ENCODE measurements at regions not wholly inside any gene's neighbourhood (a gene's known extent, or its start where the extent isn't known, plus 50 kb on each side); places are given as distances from the start of the nearest gene placed in this dataset.

DNA sequence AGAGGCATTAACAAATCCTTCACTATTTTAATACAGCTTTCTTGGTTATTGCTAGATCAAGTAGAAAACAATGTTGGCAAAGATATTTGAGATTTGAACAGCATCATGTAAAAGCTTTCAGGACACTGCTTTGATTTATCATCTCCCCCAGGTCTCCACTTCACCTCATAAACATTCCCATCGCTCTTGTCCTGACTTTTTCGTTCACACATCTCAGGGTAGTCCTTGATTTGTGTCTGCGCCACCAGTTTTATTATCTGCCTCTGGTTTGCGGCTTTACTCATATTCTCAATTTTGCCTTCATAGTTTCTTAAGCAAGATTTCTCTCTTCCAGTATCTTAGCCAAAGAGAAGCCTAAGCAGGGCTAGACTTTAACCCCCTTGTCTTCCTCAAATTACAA is 63.5 kb upstream of the ROR1 start:
- H3K36me3 ChIP-seq (replicated peaks; ENCODE audit: low read depth, low read length) = no peaks in the 10 kb centered on the region
- TF ChIP-seq, protein P1, sequence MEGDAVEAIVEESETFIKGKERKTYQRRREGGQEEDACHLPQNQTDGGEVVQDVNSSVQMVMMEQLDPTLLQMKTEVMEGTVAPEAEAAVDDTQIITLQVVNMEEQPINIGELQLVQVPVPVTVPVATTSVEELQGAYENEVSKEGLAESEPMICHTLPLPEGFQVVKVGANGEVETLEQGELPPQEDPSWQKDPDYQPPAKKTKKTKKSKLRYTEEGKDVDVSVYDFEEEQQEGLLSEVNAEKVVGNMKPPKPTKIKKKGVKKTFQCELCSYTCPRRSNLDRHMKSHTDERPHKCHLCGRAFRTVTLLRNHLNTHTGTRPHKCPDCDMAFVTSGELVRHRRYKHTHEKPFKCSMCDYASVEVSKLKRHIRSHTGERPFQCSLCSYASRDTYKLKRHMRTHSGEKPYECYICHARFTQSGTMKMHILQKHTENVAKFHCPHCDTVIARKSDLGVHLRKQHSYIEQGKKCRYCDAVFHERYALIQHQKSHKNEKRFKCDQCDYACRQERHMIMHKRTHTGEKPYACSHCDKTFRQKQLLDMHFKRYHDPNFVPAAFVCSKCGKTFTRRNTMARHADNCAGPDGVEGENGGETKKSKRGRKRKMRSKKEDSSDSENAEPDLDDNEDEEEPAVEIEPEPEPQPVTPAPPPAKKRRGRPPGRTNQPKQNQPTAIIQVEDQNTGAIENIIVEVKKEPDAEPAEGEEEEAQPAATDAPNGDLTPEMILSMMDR (IDR thresholded peaks at IDR 0.05; ENCODE audit: low read depth, low read length) = no peak
- no peak for TF ChIP-seq EZH2phosphoT487 (IDR thresholded peaks at IDR 0.05; ENCODE audit: low read depth)
- no peaks in the 10 kb centered on the region for H3K79me2 ChIP-seq (ENCODE audit: low read length)
- H3K27ac ChIP-seq (ENCODE audit: low read length) = no peak overlapping the region
- no peak overlapping the region for H3K9ac ChIP-seq (ENCODE audit: low read length)
- H4K20me1 ChIP-seq (ENCODE audit: insufficient read depth, low read length) = no peaks in the 10 kb centered on the region
- H3K9me3 ChIP-seq (ENCODE audit: insufficient read depth, low read length) = no peaks in the 10 kb centered on the region
- peaks cover 30% of the 10 kb centered on the region for H3K4me1 ChIP-seq (ENCODE audit: low read length)
- no peak overlapping the region for H2AFZ ChIP-seq (ENCODE audit: low read depth, low read length)
- no peak overlapping the region for H3K4me3 ChIP-seq (ENCODE audit: low read length)
- H3K4me2 ChIP-seq (ENCODE audit: low read length) = no peak overlapping the region
- peaks cover 7% of the 10 kb centered on the region; the same call in 1 of the 2 replicates for H3K27me3 ChIP-seq (ENCODE audit: low read depth, low read length)

DNA sequence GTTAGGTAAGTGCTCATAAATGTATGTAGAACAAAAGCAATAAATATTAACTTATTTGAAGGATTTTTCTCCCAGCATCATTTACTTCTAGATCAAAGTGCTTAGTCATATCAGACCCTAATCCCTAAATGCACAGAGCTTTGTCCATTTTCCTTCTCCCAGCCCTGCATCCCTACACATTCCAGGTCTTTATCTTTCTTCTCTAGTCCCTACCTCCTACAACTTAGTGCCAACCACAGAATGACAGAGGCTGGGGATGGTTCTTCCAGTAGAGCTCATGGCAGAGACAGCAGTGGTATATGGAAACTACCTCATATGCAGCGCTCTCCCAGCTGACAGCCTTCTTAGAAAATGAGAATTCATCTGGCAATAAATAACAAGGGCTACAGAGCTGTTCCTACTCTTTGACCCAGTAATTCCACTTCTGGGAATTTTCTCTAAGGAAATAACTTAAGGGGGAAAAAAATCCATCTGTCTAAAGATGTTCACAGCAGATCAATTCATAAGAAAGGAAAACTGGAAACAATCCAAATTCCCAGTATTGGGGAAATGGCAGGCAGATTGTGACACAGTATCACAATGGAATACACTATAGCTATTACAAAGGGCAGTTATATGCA is 62.9 kb upstream of the ROR1 start:
- Histone ChIP-seq H3K9ac (ENCODE audit: low read length) (no peak overlapping the region), H3K4me3 (ENCODE audit: low read length) (no peak overlapping the region), H3K9me3 (ENCODE audit: insufficient read depth, low read length) (no peaks in the 10 kb centered on the region), H3K4me1 (ENCODE audit: low read length) (peaks cover 25% of the 10 kb centered on the region), H3K4me2 (ENCODE audit: low read length) (no peak overlapping the region), H3K27me3 (ENCODE audit: low read depth, low read length) (peaks cover 7% of the 10 kb centered on the region; the same call in 1 of the 2 replicates), H3K36me3 (replicated peaks; ENCODE audit: low read depth, low read length) (no peaks in the 10 kb centered on the region), H2AFZ (ENCODE audit: low read depth, low read length) (no peak overlapping the region), H3K27ac (ENCODE audit: low read length) (no peak overlapping the region), H3K79me2 (ENCODE audit: low read length) (no peaks in the 10 kb centered on the region), H4K20me1 (ENCODE audit: insufficient read depth, low read length) (no peaks in the 10 kb centered on the region)
- TF ChIP-seq, protein P1 (IDR thresholded peaks at IDR 0.05; ENCODE audit: low read depth, low read length) = no peak
- no peak for TF ChIP-seq EZH2phosphoT487 (IDR thresholded peaks at IDR 0.05; ENCODE audit: low read depth)

DNA sequence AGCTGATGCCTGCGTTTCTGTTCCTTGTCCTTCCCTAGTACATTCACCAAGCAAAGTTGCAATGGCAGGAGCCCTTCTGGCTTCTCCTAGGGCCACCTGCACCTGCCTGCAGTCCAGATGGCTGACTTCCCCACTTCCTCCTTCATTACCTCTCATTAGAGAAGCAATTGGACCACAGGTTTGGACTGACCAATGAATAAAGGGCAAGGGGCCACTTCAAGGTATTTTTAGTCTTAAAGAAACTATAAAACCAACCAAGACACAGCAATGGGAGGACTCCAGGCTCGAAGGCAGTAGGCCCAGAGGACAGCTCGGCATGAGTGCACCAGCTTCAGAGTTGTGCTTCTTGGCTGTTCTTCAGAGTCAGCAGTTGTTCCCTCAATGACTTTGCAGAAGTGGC is 60.8 kb upstream of the ROR1 start:
- H3K79me2 ChIP-seq (ENCODE audit: low read length) = no peaks in the 10 kb centered on the region
- H3K4me1 ChIP-seq (ENCODE audit: low read length) = peaks cover 35% of the 10 kb centered on the region
- no peaks in the 10 kb centered on the region for H3K9me3 ChIP-seq (ENCODE audit: insufficient read depth, low read length)
- no peak overlapping the region for H3K9ac ChIP-seq (ENCODE audit: low read length)
- H3K27ac ChIP-seq (ENCODE audit: low read length) = no peak overlapping the region
- no peak overlapping the region for H2AFZ ChIP-seq (ENCODE audit: low read depth, low read length)
- 0 out of 2 replicates have a peak, but pooled peaks cover 2% of the 10 kb centered on the region for H3K27me3 ChIP-seq (ENCODE audit: low read depth, low read length)
- no peak overlapping the region for H3K4me3 ChIP-seq (ENCODE audit: low read length)
- H3K4me2 ChIP-seq (ENCODE audit: low read length) = peak overlapping the region; percentile 59; the same call in 1 of the 2 replicates
- no peaks in the 10 kb centered on the region for H3K36me3 ChIP-seq (replicated peaks; ENCODE audit: low read depth, low read length)
- TF ChIP-seq EZH2phosphoT487 (IDR thresholded peaks at IDR 0.05; ENCODE audit: low read depth) = no peak
- TF ChIP-seq, protein P1 (IDR thresholded peaks at IDR 0.05; ENCODE audit: low read depth, low read length) = no peak
- no peaks in the 10 kb centered on the region for H4K20me1 ChIP-seq (ENCODE audit: insufficient read depth, low read length)

DNA sequence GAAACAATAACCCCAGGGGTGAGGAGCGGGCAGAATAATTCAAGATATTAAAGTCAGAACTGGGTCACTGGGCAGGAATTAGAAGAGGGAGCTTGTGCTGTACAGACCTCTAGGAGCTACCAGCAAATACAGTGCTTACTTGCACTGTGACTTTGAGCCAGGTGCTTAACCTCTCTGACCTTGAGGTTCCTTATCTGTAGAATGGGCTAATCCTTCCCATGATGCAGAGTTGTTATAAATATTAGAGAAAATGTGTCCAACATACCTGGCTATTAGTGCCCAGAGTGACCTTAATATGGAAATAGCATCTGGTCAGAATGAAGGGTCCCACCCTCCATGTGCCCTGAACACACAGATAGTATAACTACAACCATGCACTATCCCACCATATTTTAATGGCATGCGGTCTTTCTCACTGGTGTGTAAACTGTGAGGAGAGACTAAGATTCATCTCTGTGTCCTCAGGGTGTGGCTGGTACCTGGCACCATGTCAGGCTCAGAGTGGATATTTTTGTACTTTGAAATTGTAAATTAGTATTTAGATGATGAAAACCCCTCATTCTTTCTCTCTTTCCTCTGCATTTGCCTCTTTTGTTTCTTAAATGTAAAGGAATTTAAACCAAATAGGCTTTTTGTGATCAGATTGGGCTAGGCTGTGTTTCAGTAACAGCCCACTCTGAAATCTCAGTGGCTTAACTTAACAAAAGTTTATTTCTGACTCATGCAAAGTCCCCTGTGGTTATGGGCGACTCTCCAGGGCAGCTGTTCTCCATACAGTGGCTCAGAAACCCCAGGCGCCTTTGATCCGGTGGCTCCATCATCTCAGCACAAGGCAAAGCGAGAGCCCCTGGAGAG is 60.0 kb upstream of the ROR1 start:
- H4K20me1 ChIP-seq (ENCODE audit: insufficient read depth, low read length) = no peaks in the 10 kb centered on the region
- no peak overlapping the region for H3K27ac ChIP-seq (ENCODE audit: low read length)
- H3K4me2 ChIP-seq (ENCODE audit: low read length) = peak overlapping the region; percentile 59
- H2AFZ ChIP-seq (ENCODE audit: low read depth, low read length) = no peak overlapping the region
- TF ChIP-seq EZH2phosphoT487 (IDR thresholded peaks at IDR 0.05; ENCODE audit: low read depth) = no peak
- TF ChIP-seq, protein P1 (IDR thresholded peaks at IDR 0.05; ENCODE audit: low read depth, low read length) = no peak
- 0 out of 2 replicates have a peak overlapping the region, but pooled peaks have one; percentile 0 for H3K4me3 ChIP-seq (ENCODE audit: low read length)
- H3K9ac ChIP-seq (ENCODE audit: low read length) = no peak overlapping the region
- H3K4me1 ChIP-seq (ENCODE audit: low read length) = peaks cover 43% of the 10 kb centered on the region
- H3K36me3 ChIP-seq (replicated peaks; ENCODE audit: low read depth, low read length) = no peaks in the 10 kb centered on the region
- H3K9me3 ChIP-seq (ENCODE audit: insufficient read depth, low read length) = no peaks in the 10 kb centered on the region
- H3K27me3 ChIP-seq (ENCODE audit: low read depth, low read length) = no peaks in the 10 kb centered on the region
- no peaks in the 10 kb centered on the region for H3K79me2 ChIP-seq (ENCODE audit: low read length)
